H1 (cell line): ENCODE measurements at regions not wholly inside any gene's neighbourhood (a gene's known extent, or its start where the extent isn't known, plus 50 kb on each side); places are given as distances from the start of the nearest gene placed in this dataset.

Experiments
- FOSL1 ChIP-seq: IDR thresholded peaks from 2 replicates; pipeline ENCODE4 v1.6.1; 2011; ENCODE audit warnings: mild to moderate bottlenecking, low read depth, low read length, moderate library complexity; ENCODE audit not compliant: insufficient read depth
- SAP30 ChIP-seq: fragments of 300-600 bp; sonication (generic); IDR thresholded peaks from 2 replicates; pipeline ENCODE4 v1.7.1; 2012; ENCODE audit warnings: low read length, moderate library complexity, mild to moderate bottlenecking, inconsistent platforms; ENCODE audit not compliant: insufficient read depth, insufficient replicate concordance
- SIN3A ChIP-seq, 2 experiments: IDR thresholded peaks in 1 of 2; conservative IDR thresholded peaks in 1 of 2; 2 replicates each; pipeline ENCODE4 v1.6.1; 2011 to 2012; ENCODE audit warnings: low read length in 2 of 2, improper control_type of control experiment in 1 of 2, low read depth in 1 of 2, mild to moderate bottlenecking in 1 of 2
- SUZ12 ChIP-seq: fragments of 200-600 bp; sonication (generic); IDR thresholded peaks from 2 replicates; pipeline ENCODE4 v1.6.1; 2012; ENCODE audit warnings: mild to moderate bottlenecking, inconsistent platforms, low read length, moderate library complexity, mixed read lengths

DNA sequence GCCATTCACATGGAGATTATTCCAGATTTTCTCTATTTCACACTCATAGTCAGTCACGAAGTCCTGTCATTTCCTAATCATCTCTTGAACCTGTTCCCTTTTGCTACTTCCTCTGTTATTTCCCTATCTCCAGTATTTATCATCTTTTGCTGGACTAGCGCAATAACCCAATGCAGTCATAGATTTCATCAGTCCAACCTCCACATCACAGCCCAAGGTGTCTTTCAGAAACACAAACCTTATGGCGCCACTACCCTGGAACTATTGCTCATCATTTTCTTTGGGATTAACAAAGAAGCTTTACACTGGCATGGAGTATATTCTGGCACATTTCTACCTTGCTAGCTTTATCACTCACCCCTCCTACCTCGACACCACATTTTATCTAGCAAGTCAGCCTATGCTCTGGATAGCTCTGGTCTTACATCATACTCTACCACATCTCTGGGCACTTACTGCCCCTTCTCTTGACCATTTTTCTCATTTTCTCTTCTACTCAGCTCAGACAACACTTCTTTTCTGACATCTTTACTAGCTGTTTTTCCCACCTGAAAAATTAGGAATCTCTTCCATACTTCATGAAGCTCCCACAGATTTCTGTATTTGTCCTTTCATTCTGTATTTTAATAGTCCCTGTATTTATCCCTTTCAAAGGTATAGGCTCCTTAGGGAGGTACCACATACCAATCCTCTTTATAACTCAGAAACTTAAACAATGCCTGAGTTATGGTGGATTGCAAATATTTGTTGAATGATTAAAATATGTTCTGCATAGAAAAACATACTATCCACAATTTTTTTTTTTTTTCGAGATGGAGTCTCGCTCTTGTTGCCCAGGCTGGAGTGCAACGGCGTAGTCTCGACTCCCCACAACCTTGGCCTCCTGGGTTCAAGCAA is 534.7 kb downstream of the KLF12 start (continued):
- TF ChIP-seq SIN3A (conservative IDR thresholded peaks at IDR 0.05 in 1 of 2, IDR thresholded peaks at IDR 0.05 in 1 of 2; ENCODE audit: low read depth in 1 of 2, low read length in 2 of 2) (no peak), FOSL1 (no peak), SUZ12 (no peak), SAP30 (no peak)
